Parathyroid adenoma (tissue), 2 donors: ENCODE measurements at regions not wholly inside any gene's neighbourhood (a gene's known extent, or its start where the extent isn't known, plus 50 kb on each side); places are given as distances from the start of the nearest gene placed in this dataset.

Experiments
- H2AFZ ChIP-seq: fragments of 300-600 bp; sonication (generic); one replicate; pipeline ENCODE4 v1.7.0; 2017; ENCODE audit warnings: antibody characterized with exemption, mild to moderate bottlenecking
- H3K27ac ChIP-seq: fragments of 300-600 bp; sonication (generic); one replicate; pipeline ENCODE4 v1.7.0; 2017
- H3K27me3 ChIP-seq: fragments of 300-600 bp; sonication (generic); one replicate; pipeline ENCODE4 v1.7.0; 2017; ENCODE audit warnings: low read length; ENCODE audit not compliant: control insufficient read depth, insufficient read depth
- H3K36me3 ChIP-seq: fragments of 300-600 bp; sonication (generic); one replicate; pipeline ENCODE4 v1.7.0; 2017; ENCODE audit warnings: low read length; ENCODE audit not compliant: control insufficient read depth, insufficient read depth
- H3K4me1 ChIP-seq: fragments of 300-600 bp; sonication (generic); one replicate; pipeline ENCODE4 v1.7.0; 2017; ENCODE audit warnings: control low read depth
- H3K4me2 ChIP-seq: fragments of 300-600 bp; sonication (generic); one replicate; pipeline ENCODE4 v1.7.0; 2017; ENCODE audit warnings: low read length
- H3K4me3 ChIP-seq: fragments of 300-600 bp; sonication (generic); one replicate; pipeline ENCODE4 v1.7.0; 2017; ENCODE audit warnings: low read depth, low read length
- H3K79me2 ChIP-seq: fragments of 300-600 bp; sonication (generic); one replicate; pipeline ENCODE4 v1.7.0; 2017; ENCODE audit warnings: control low read depth
- H3K9ac ChIP-seq: fragments of 300-600 bp; sonication (generic); one replicate; pipeline ENCODE4 v1.7.0; 2017; ENCODE audit warnings: mild to moderate bottlenecking
- H3K9me3 ChIP-seq: fragments of 300-600 bp; sonication (generic); one replicate; pipeline ENCODE4 v1.7.0; 2017; ENCODE audit warnings: low read length; ENCODE audit not compliant: control insufficient read depth
- CTCF ChIP-seq: fragments of 300-600 bp; sonication (generic); IDR thresholded peaks from one replicate; pipeline ENCODE4 v1.7.0; 2017; ENCODE audit warnings: antibody characterized with exemption, mild to moderate bottlenecking
- donor health status: primary hyperparathyroidism.

- H3K4me3 ChIP-seq = no peak overlapping the region
- H3K79me2 ChIP-seq = no peaks in the 10 kb centered on the region
- H3K4me2 ChIP-seq = no peak overlapping the region
- no peaks in the 10 kb centered on the region for H3K27me3 ChIP-seq
- no peaks in the 10 kb centered on the region for H3K9me3 ChIP-seq
- H2AFZ ChIP-seq = no peak overlapping the region
- H3K9ac ChIP-seq = no peak overlapping the region
- H3K27ac ChIP-seq = no peak overlapping the region
- H3K4me1 ChIP-seq = no peaks in the 10 kb centered on the region
- no peaks in the 10 kb centered on the region for H3K36me3 ChIP-seq
- TF ChIP-seq CTCF = no peak
These were observed 85.6 kb upstream of the SHH start for GRCh38 chr7:155897758-155898386.

- Histone ChIP-seq H3K27ac (no peak overlapping the region), H3K9me3 (no peaks in the 10 kb centered on the region), H3K4me2 (no peak overlapping the region), H3K79me2 (no peaks in the 10 kb centered on the region), H3K9ac (no peak overlapping the region), H2AFZ (no peak overlapping the region), H3K36me3 (no peaks in the 10 kb centered on the region), H3K4me3 (no peak overlapping the region), H3K4me1 (no peaks in the 10 kb centered on the region), H3K27me3 (no peaks in the 10 kb centered on the region)
- no peak for TF ChIP-seq CTCF
These were observed 84.4 kb upstream of the SHH start for GRCh38 chr7:155896531-155897263.

GRCh38 chr7:155893664-155894063 lies 81.4 kb upstream of the SHH start:
- Histone ChIP-seq H3K9ac (no peak overlapping the region), H2AFZ (no peak overlapping the region), H3K9me3 (no peaks in the 10 kb centered on the region), H3K4me3 (no peak overlapping the region), H3K79me2 (no peaks in the 10 kb centered on the region), H3K4me2 (no peak overlapping the region), H3K27ac (no peak overlapping the region), H3K4me1 (no peaks in the 10 kb centered on the region), H3K27me3 (no peaks in the 10 kb centered on the region), H3K36me3 (no peaks in the 10 kb centered on the region)
- TF ChIP-seq CTCF = no peak

- no peak overlapping the region for H3K4me2 ChIP-seq
- TF ChIP-seq CTCF = no peak
These were observed 80.9 kb upstream of the SHH start for GRCh38 chr7:155893176-155893575.

More at GRCh38 chr7:155893176-155893575, 80.9 kb upstream of the SHH start:
- Histone ChIP-seq H2AFZ (no peak overlapping the region), H3K27me3 (no peaks in the 10 kb centered on the region), H3K79me2 (no peaks in the 10 kb centered on the region), H3K9ac (no peak overlapping the region), H3K27ac (no peak overlapping the region), H3K4me1 (no peaks in the 10 kb centered on the region), H3K9me3 (no peaks in the 10 kb centered on the region), H3K4me3 (no peak overlapping the region), H3K36me3 (no peaks in the 10 kb centered on the region)
